ENCODE measurements at regions not wholly inside any gene's neighbourhood (a gene's known extent, or its start where the extent isn't known, plus 50 kb on each side); places are given as distances from the start of the nearest gene placed in this dataset.

- H3K36me3 ChIP-seq (ENCODE audit: control insufficient read depth, insufficient read depth, low read length), result no peaks in the 10 kb centered on the region
- POLR2A ChIA-PET, result no interaction called here
- CTCF ChIA-PET, result interaction anchor here (1.9 kb wide), 1 partner anchor 31 kb away, joined by 6 read pairs; no protein-coding TSS in a partner anchor
- H3K27me3 ChIP-seq (ENCODE audit: control insufficient read depth, insufficient read depth, low read length), result peaks cover 2% of the 10 kb centered on the region; the same call in 1 of the 2 replicates
- TF ChIP-seq, protein P1, sequence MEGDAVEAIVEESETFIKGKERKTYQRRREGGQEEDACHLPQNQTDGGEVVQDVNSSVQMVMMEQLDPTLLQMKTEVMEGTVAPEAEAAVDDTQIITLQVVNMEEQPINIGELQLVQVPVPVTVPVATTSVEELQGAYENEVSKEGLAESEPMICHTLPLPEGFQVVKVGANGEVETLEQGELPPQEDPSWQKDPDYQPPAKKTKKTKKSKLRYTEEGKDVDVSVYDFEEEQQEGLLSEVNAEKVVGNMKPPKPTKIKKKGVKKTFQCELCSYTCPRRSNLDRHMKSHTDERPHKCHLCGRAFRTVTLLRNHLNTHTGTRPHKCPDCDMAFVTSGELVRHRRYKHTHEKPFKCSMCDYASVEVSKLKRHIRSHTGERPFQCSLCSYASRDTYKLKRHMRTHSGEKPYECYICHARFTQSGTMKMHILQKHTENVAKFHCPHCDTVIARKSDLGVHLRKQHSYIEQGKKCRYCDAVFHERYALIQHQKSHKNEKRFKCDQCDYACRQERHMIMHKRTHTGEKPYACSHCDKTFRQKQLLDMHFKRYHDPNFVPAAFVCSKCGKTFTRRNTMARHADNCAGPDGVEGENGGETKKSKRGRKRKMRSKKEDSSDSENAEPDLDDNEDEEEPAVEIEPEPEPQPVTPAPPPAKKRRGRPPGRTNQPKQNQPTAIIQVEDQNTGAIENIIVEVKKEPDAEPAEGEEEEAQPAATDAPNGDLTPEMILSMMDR (IDR thresholded peaks at IDR 0.05; ENCODE audit: insufficient read depth, low read depth, low read length), result no peak
- DNase-seq (ENCODE audit: low read depth), result no peak
- no peak overlapping the region for H3K4me3 ChIP-seq (ENCODE audit: low read depth, low read length)
Measured at GRCh38 chr9:92171281-92171680, 56.1 kb upstream of the SPTLC1 start.

DNA sequence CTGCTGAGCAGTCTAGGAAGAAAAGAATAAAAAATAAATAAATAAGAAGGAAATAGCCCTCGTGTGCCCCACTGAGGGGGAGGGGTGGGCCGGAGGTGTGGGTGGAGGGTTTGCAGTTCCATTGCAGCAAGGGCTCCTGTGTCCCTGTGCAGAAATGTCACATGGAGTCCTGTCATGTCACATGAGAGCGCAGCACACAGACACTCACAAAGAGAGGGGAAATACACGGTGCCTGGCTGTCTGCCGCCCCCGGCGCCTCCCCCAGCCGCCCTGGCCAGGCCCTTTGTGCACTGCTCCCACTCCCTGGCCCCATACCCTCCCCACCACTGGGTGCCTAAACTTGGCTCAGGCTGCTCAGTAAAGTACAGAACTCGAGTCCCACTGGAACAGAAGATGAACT, 55.6 kb upstream of the SPTLC1 start:
- Histone ChIP-seq H3K4me3 (ENCODE audit: low read depth, low read length) (no peak overlapping the region), H3K36me3 (ENCODE audit: control insufficient read depth, insufficient read depth, low read length) (no peaks in the 10 kb centered on the region), H3K27me3 (ENCODE audit: control insufficient read depth, insufficient read depth, low read length) (peaks cover 2% of the 10 kb centered on the region; the same call in 1 of the 2 replicates)
- TF ChIP-seq, protein P1 (IDR thresholded peaks at IDR 0.05; ENCODE audit: insufficient read depth, low read depth, low read length), result no peak
- POLR2A ChIA-PET, result no interaction called here
- DNase-seq (ENCODE audit: low read depth), result no peak
- CTCF ChIA-PET, result interaction anchor here (1.9 kb wide), 1 partner anchor 30 kb away, joined by 6 read pairs; no protein-coding TSS in a partner anchor

GRCh38 chr9:92165484-92165883, 50.3 kb upstream of the SPTLC1 start:
- TF ChIP-seq, protein P1 (IDR thresholded peaks at IDR 0.05; ENCODE audit: insufficient read depth, low read depth, low read length), result no peak

More at GRCh38 chr9:92165484-92165883, 50.3 kb upstream of the SPTLC1 start:
- H3K36me3 ChIP-seq (ENCODE audit: control insufficient read depth, insufficient read depth, low read length), result no peaks in the 10 kb centered on the region
- no peak overlapping the region for H3K4me3 ChIP-seq (ENCODE audit: low read depth, low read length)
- ChIA-PET CTCF (no interaction called here), POLR2A (no interaction called here)
- DNase-seq (ENCODE audit: low read depth), result no peak
- no peaks in the 10 kb centered on the region; the same call in 1 of the 2 replicates for H3K27me3 ChIP-seq (ENCODE audit: control insufficient read depth, insufficient read depth, low read length)

Data from BJ (cell line).